Lower lobe of right lung (tissue), 2 donors: ENCODE measurements at regions not wholly inside any gene's neighbourhood (a gene's known extent, or its start where the extent isn't known, plus 50 kb on each side); places are given as distances from the start of the nearest gene placed in this dataset.

Source experiments
- ATAC-seq, 2 donors: fragments of 200-7000 bp; cut with Tn5 transposase; one replicate each; pipeline ENCODE4 v1.9.1; 2020 to 2022; ENCODE audit warnings: mild to moderate bottlenecking in 2 of 2, moderate library complexity in 2 of 2
- DNase-seq: peaks from one replicate; pipeline ENCODE4 v3.0.0-alpha.2; 2020
- H3K27ac ChIP-seq: fragments of 200-600 bp; one replicate; pipeline ENCODE4 v1.8.0; 2022
- H3K27me3 ChIP-seq: fragments of 200-600 bp; one replicate; pipeline ENCODE4 v1.8.0; 2022; ENCODE audit warnings: low read depth
- H3K36me3 ChIP-seq: fragments of 200-600 bp; one replicate; pipeline ENCODE4 v1.8.0; 2022; ENCODE audit warnings: mild to moderate bottlenecking
- H3K4me1 ChIP-seq: fragments of 200-600 bp; one replicate; pipeline ENCODE4 v1.8.0; 2022
- H3K4me3 ChIP-seq: fragments of 200-600 bp; one replicate; pipeline ENCODE4 v1.8.0; 2022; ENCODE audit warnings: mild to moderate bottlenecking
- H3K9me3 ChIP-seq: fragments of 200-600 bp; one replicate; pipeline ENCODE4 v1.8.0; 2022
- CTCF ChIP-seq: fragments of 200-600 bp; IDR thresholded peaks from one replicate; pipeline ENCODE4 v1.8.0; 2022; ENCODE audit warnings: antibody characterized with exemption, mild to moderate bottlenecking
- intact Hi-C: fragments of 100-400 bp; cut with DNase I; formaldehyde crosslinking; loops from one replicate; pipeline ENCODE4 v1.11.0; 2022
- donor health status: DM: no; HTN: yes; CAD: no; lungs with severe emphysema.

GRCh38 chr16:61243954-61244353 lies 792.3 kb downstream of the CDH8 start:
- DNase-seq (no peak), ATAC-seq (no peak)
- Histone ChIP-seq H3K36me3 (no peaks in the 10 kb centered on the region), H3K4me3 (no peak overlapping the region), H3K27ac (no peak overlapping the region), H3K9me3 (no peaks in the 10 kb centered on the region), H3K4me1 (no peaks in the 10 kb centered on the region), H3K27me3 (no peaks in the 10 kb centered on the region)
- TF ChIP-seq CTCF: no peak
- intact Hi-C loops: no loop called here

GRCh38 chr16:61237884-61238485 lies 798.3 kb downstream of the CDH8 start:
- ATAC-seq: no peak
- intact Hi-C loops: no loop called here
- no peak for DNase-seq
- Histone ChIP-seq H3K9me3 (no peaks in the 10 kb centered on the region), H3K36me3 (no peaks in the 10 kb centered on the region), H3K4me1 (no peaks in the 10 kb centered on the region), H3K4me3 (no peak overlapping the region), H3K27me3 (no peaks in the 10 kb centered on the region), H3K27ac (no peak overlapping the region)
- no peak for TF ChIP-seq CTCF

DNA sequence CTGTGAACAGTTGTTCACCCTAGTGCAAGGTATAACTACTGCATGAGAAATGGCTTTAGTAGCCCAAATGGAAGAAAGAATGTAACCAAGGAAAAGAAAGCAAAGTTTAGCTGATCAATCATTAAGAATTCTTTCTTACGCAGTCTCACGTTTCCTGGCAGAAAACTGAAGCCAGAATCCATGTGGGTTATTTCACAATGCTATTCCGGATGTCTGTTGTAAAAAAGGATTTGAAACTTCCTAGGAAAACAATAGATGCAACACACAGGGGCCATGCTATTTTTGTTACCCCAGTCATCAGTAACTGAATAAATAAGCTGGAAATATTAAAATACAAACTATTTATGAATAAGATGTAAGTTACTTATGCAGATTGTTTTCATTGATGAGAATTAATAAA lies 802.5 kb downstream of the CDH8 start:
- Histone ChIP-seq H3K4me3 (no peak overlapping the region), H3K4me1 (no peaks in the 10 kb centered on the region), H3K9me3 (no peaks in the 10 kb centered on the region), H3K36me3 (no peaks in the 10 kb centered on the region), H3K27ac (no peak overlapping the region), H3K27me3 (no peaks in the 10 kb centered on the region)
- ATAC-seq: no peak
- DNase-seq: no peak
- no peak for TF ChIP-seq CTCF
- intact Hi-C loops: no loop called here

DNA sequence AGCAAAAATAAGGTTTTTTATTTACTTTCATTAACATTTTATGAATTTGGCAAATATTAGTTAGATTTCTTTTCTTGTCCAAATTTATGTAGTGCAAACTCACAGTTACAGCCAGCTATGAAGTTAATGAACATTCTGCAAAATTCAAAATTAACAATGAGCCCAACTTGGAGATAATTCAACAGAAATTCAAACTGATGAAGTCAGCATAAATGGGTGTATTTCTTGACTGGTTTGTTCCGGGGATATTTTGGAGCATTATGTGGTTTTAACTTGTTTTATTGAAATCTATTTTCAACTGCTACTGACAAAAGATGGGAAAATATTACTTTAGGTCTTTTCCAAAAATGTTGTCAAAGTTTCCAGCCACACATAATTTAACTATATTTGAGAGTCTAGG lies 807.9 kb downstream of the CDH8 start:
- intact Hi-C loops: no loop called here
- H3K36me3 ChIP-seq: no peaks in the 10 kb centered on the region
- no peak overlapping the region for H3K4me3 ChIP-seq
- no peak overlapping the region for H3K27ac ChIP-seq
- DNase-seq (no peak), ATAC-seq (no peak)
- no peaks in the 10 kb centered on the region for H3K27me3 ChIP-seq
- no peak for TF ChIP-seq CTCF
- no peaks in the 10 kb centered on the region for H3K4me1 ChIP-seq
- H3K9me3 ChIP-seq: no peaks in the 10 kb centered on the region

DNA sequence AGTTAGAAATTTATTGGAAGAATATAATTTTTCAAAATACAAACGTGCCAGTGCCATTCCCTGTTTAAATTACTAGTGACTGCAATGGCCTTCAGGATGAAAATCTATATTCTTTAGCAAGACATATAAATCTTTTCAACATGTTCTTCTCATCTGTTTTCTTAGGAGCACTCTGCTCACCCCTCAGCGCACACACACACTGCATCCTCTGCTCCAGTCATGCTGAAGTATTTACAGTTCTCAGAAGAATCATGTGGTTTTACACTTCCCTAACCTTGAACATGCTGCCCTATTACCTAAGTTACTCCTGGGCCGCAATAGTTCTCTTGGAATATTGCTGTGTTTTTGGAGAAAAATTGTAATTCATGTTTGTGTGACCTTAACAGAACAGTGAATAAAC lies 820.6 kb downstream of the CDH8 start:
- ATAC-seq (no peak), DNase-seq (no peak)
- intact Hi-C loops: no loop called here
- TF ChIP-seq CTCF: no peak
- no peaks in the 10 kb centered on the region for H3K9me3 ChIP-seq
- no peaks in the 10 kb centered on the region for H3K27me3 ChIP-seq
- no peaks in the 10 kb centered on the region for H3K36me3 ChIP-seq
- no peak overlapping the region for H3K4me3 ChIP-seq
- no peaks in the 10 kb centered on the region for H3K4me1 ChIP-seq
- H3K27ac ChIP-seq: no peak overlapping the region

DNA sequence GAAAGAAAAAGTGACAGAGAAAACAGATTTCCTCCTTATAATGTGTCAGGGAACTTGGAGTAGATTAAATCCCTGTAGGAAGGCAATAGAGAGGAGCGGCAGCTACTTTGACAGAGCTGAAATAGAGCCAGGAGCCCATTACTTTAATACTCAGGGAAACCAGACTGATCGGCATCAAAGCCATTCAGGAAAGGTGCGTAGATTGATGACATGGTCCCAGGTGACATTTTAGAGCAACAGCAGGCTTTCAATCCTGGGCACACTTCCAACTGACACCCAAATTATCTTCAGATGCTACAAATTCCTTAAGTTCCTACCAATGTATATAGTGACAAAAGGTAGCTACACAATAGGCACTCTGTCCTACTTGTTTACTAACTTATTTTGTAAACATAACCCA lies 821.5 kb downstream of the CDH8 start:
- no peak overlapping the region for H3K4me3 ChIP-seq
- ATAC-seq: no peak

More for the DNA sequence above, 821.5 kb downstream of the CDH8 start:
- H3K4me1 ChIP-seq: no peaks in the 10 kb centered on the region
- DNase-seq: no peak
- H3K27me3 ChIP-seq: no peaks in the 10 kb centered on the region
- no peak for TF ChIP-seq CTCF
- no peaks in the 10 kb centered on the region for H3K9me3 ChIP-seq
- no peak overlapping the region for H3K27ac ChIP-seq
- intact Hi-C loops: no loop called here
- no peaks in the 10 kb centered on the region for H3K36me3 ChIP-seq
